Glutamatergic neuron (in vitro differentiated cells): ENCODE measurements at regions not wholly inside any gene's neighbourhood (a gene's known extent, or its start where the extent isn't known, plus 50 kb on each side); places are given as distances from the start of the nearest gene placed in this dataset.

Source experiments
- DNase-seq: peaks from one replicate; pipeline ENCODE4 v3.0.0; 2022
- H3K27ac Mint-ChIP-seq: one replicate; pipeline ENCODE4 v1.8.0; 2020; ENCODE audit warnings: mild to moderate bottlenecking, mixed read lengths, inconsistent platforms; ENCODE audit not compliant: unreplicated experiment
- H3K27me3 Mint-ChIP-seq: one replicate; pipeline ENCODE4 v1.8.0; 2020; ENCODE audit warnings: mild to moderate bottlenecking, moderate library complexity, mixed read lengths, inconsistent platforms; ENCODE audit not compliant: unreplicated experiment
- H3K36me3 Mint-ChIP-seq: one replicate; pipeline ENCODE4 v1.8.0; 2020; ENCODE audit warnings: mild to moderate bottlenecking, mixed read lengths, inconsistent platforms; ENCODE audit not compliant: unreplicated experiment
- H3K4me1 Mint-ChIP-seq: one replicate; pipeline ENCODE4 v1.8.0; 2020; ENCODE audit warnings: mild to moderate bottlenecking, low read depth, mixed read lengths, inconsistent platforms; ENCODE audit not compliant: unreplicated experiment
- H3K4me3 Mint-ChIP-seq: one replicate; pipeline ENCODE4 v1.8.0; 2020; ENCODE audit warnings: mild to moderate bottlenecking, mixed read lengths, inconsistent platforms; ENCODE audit not compliant: unreplicated experiment
- H3K9me3 Mint-ChIP-seq: one replicate; pipeline ENCODE4 v1.8.0; 2020; ENCODE audit warnings: mild to moderate bottlenecking, moderate library complexity, mixed read lengths, inconsistent platforms; ENCODE audit not compliant: unreplicated experiment
- TF ChIP-seq, protein P1 (sequence below): fragments of 200-600 bp; sonication (generic); IDR thresholded peaks from one replicate; pipeline ENCODE4 v1.5.0; 2021; ENCODE audit not compliant: partially characterized antibody, unreplicated experiment

DNA sequence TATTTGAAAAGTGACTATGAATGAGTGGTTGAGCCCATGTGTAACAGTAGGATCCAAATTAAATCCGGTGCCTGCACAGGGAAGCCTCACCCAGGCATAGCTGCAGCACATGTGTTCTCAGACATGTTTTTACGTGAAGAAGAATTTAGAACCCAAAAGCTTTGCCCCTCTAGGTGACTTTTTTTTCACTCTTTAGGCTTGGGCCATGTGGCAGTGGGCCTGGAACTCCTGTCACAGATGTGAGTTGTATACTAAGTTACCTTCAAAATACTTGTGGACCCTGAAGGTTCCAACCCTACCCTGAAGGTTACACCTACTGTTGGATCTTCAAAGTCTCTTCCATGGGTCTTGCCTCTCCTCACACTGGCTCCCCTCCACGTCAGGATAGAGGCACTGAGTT, 146.6 kb downstream of the GAS1 start:
- H3K27me3 Mint-ChIP-seq, result no peaks in the 10 kb centered on the region
- no peak overlapping the region for H3K4me3 Mint-ChIP-seq
- H3K4me1 Mint-ChIP-seq, result no peaks in the 10 kb centered on the region
- TF ChIP-seq, protein P1, sequence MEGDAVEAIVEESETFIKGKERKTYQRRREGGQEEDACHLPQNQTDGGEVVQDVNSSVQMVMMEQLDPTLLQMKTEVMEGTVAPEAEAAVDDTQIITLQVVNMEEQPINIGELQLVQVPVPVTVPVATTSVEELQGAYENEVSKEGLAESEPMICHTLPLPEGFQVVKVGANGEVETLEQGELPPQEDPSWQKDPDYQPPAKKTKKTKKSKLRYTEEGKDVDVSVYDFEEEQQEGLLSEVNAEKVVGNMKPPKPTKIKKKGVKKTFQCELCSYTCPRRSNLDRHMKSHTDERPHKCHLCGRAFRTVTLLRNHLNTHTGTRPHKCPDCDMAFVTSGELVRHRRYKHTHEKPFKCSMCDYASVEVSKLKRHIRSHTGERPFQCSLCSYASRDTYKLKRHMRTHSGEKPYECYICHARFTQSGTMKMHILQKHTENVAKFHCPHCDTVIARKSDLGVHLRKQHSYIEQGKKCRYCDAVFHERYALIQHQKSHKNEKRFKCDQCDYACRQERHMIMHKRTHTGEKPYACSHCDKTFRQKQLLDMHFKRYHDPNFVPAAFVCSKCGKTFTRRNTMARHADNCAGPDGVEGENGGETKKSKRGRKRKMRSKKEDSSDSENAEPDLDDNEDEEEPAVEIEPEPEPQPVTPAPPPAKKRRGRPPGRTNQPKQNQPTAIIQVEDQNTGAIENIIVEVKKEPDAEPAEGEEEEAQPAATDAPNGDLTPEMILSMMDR, result no peak
- H3K9me3 Mint-ChIP-seq, result peaks cover 1% of the 10 kb centered on the region
- H3K36me3 Mint-ChIP-seq, result no peaks in the 10 kb centered on the region
- DNase-seq, result no peak
- no peak overlapping the region for H3K27ac Mint-ChIP-seq

DNA sequence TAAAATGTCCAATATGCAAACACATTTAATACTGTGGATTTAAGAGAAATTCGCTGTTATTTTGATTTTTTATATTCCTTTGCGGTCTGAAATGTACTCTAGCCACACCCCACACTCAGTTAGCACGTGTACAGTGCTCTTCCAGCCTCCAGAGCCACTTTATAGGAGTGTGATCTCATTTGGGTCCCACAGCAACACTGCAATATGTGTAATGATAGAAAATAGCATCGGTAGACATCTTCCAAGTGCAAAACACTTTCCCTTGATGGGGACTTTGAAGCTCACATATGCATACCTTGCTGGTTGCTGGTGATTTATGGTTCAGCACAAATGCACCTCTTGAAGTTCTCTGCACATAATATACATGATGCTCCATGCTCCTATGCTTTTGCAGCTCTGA, 148.3 kb downstream of the GAS1 start:
- Mint-ChIP-seq H3K4me1 (no peaks in the 10 kb centered on the region), H3K27ac (no peak overlapping the region), H3K4me3 (no peak overlapping the region), H3K9me3 (peaks cover 1% of the 10 kb centered on the region), H3K27me3 (no peaks in the 10 kb centered on the region), H3K36me3 (no peaks in the 10 kb centered on the region)
- no peak for DNase-seq
- TF ChIP-seq, protein P1, result no peak

DNA sequence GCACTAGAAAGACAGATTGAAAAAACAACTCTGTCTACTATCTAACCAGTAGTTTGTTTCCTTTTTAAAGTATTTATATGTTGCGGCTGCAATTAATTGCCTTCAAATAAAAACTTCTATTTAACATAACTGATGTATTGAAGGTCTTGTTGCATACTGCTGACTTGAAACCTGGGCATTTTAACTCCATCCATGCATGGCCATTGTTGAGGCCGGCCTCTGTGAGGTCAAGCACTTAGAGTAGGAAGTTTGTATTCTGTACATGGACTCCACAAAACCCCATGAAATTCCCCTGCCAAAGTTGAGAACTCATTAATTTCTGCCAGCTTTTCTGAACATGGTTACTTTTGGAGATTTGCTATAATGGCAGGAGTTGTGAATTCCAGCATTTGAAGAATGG, 150.6 kb downstream of the GAS1 start:
- no peaks in the 10 kb centered on the region for H3K4me1 Mint-ChIP-seq
- H3K27ac Mint-ChIP-seq, result no peak overlapping the region
- no peak for DNase-seq
- TF ChIP-seq, protein P1, result no peak
- no peaks in the 10 kb centered on the region for H3K36me3 Mint-ChIP-seq
- no peak overlapping the region for H3K4me3 Mint-ChIP-seq
- H3K27me3 Mint-ChIP-seq, result no peaks in the 10 kb centered on the region
- H3K9me3 Mint-ChIP-seq, result no peaks in the 10 kb centered on the region

DNA sequence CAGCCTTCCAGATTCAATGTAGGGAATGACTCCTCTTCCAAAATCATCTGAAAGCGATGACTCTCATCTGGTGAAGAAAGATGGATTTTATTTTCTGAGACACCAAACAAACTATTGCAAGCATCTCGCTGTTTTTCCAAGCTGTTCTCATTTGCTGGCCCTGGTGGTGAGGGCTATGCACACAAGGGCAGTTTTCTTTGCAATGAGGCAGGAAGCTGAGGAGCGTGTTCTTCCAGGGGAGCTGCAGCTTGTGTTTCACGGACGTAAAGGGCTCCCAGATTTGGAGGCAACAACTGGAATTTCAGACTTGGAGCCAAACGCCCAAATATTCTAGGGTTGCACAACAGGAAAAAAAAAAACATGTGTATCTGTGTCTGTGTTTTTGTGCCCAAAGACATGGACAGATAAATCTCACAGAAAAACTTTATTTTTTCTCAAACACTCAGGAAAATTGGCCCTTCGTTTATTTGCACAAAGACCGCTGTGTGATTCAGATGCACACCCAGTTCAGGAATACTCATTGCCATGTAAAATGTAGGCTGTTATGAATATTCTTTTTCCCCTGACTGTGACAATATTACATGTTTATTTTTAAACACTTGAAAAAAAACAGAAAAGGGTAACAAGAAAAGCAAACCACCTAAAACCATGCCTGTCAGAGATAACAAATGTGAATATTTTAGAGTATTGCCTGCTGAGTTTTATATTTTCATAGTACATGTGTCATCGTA, 151.3 kb downstream of the GAS1 start:
- no peaks in the 10 kb centered on the region for H3K36me3 Mint-ChIP-seq
- TF ChIP-seq, protein P1, result no peak
- H3K27me3 Mint-ChIP-seq, result no peaks in the 10 kb centered on the region
- no peak for DNase-seq
- no peaks in the 10 kb centered on the region for H3K9me3 Mint-ChIP-seq
- H3K4me1 Mint-ChIP-seq, result no peaks in the 10 kb centered on the region
- H3K27ac Mint-ChIP-seq, result no peak overlapping the region
- H3K4me3 Mint-ChIP-seq, result no peak overlapping the region

DNA sequence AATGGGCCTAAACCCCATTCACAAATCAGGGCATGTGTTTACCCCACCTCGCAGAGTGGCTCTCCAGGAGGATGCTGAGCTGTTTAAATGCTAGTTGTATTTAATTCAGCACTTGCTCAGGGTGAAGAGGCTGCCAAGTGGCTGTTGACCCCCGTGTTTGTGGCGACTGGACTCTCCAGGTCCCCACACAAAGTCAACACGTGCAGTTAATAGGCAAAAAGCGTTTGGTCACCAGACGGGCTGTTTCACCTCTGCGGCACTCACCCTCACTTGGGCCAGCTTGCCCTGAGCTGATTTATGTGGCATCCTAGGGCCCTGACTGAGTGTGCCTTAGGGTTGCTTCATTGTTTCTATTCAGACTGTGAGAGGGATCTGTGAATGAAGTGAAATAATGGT, 152.3 kb downstream of the GAS1 start:
- no peak for DNase-seq
- Mint-ChIP-seq H3K4me1 (no peaks in the 10 kb centered on the region), H3K9me3 (no peaks in the 10 kb centered on the region), H3K4me3 (no peak overlapping the region), H3K27ac (no peak overlapping the region), H3K36me3 (no peaks in the 10 kb centered on the region), H3K27me3 (no peaks in the 10 kb centered on the region)
- TF ChIP-seq, protein P1, result no peak
